Endothelial cell (in vitro differentiated cells): ENCODE measurements at regions not wholly inside any gene's neighbourhood (a gene's known extent, or its start where the extent isn't known, plus 50 kb on each side); places are given as distances from the start of the nearest gene placed in this dataset.

Source experiments
- DNase-seq: peaks from one replicate; pipeline ENCODE4 v3.0.0; 2021; ENCODE audit warnings: low spot score
- H3K27ac Mint-ChIP-seq: one replicate; pipeline ENCODE4 v1.8.0; 2021; ENCODE audit warnings: mixed read lengths, inconsistent platforms; ENCODE audit not compliant: unreplicated experiment
- H3K27me3 Mint-ChIP-seq: one replicate; pipeline ENCODE4 v1.8.0; 2021; ENCODE audit warnings: mild to moderate bottlenecking, moderate library complexity, mixed read lengths, inconsistent platforms; ENCODE audit not compliant: unreplicated experiment
- H3K36me3 Mint-ChIP-seq: one replicate; pipeline ENCODE4 v1.8.0; 2021; ENCODE audit warnings: mild to moderate bottlenecking, low read depth, mixed read lengths, inconsistent platforms; ENCODE audit not compliant: unreplicated experiment
- H3K4me1 Mint-ChIP-seq: one replicate; pipeline ENCODE4 v1.8.0; 2021; ENCODE audit warnings: mild to moderate bottlenecking, mixed read lengths, inconsistent platforms; ENCODE audit not compliant: unreplicated experiment
- H3K4me3 Mint-ChIP-seq: one replicate; pipeline ENCODE4 v1.8.0; 2021; ENCODE audit warnings: mild to moderate bottlenecking, mixed read lengths, inconsistent platforms; ENCODE audit not compliant: unreplicated experiment
- H3K9me3 Mint-ChIP-seq: one replicate; pipeline ENCODE4 v1.8.0; 2021; ENCODE audit warnings: mixed read lengths, inconsistent platforms; ENCODE audit not compliant: unreplicated experiment
- TF ChIP-seq, protein P1 (sequence below): fragments of 200-600 bp; sonication (generic); IDR thresholded peaks from one replicate; pipeline ENCODE4 v1.5.0; 2021; ENCODE audit warnings: antibody characterized with exemption; ENCODE audit not compliant: unreplicated experiment

DNA sequence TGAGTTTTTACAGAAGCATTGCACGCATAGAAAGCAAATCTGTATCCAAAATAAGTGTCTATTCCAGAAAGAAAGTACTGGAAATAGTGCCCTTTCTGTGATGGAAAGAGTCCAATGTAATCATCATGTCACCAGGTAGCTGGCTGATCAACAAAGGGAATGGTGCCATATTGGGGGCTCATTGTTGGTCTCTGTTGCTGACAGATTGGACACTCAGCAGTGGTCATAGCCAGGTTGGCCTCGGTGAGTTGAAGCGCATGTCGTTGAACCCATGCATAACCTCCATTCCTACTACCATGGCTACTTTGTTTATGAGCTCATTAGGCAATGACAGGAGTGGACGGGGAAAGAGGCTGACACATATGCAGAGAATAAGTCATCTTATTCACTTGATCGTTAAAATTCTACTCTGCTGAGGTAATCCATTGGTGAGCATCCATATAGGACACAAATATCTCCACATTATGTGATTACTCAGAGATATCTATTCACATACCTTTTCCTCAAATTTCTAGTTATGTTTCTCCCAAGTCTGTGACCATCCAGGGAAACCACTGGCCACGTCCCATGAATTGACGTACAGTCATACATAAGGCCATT lies 560.5 kb downstream of the HAO1 start:
- Mint-ChIP-seq H3K27ac (no peak overlapping the region), H3K36me3 (no peaks in the 10 kb centered on the region), H3K9me3 (no peaks in the 10 kb centered on the region), H3K27me3 (no peaks in the 10 kb centered on the region), H3K4me3 (no peak overlapping the region), H3K4me1 (no peaks in the 10 kb centered on the region)
- TF ChIP-seq, protein P1, sequence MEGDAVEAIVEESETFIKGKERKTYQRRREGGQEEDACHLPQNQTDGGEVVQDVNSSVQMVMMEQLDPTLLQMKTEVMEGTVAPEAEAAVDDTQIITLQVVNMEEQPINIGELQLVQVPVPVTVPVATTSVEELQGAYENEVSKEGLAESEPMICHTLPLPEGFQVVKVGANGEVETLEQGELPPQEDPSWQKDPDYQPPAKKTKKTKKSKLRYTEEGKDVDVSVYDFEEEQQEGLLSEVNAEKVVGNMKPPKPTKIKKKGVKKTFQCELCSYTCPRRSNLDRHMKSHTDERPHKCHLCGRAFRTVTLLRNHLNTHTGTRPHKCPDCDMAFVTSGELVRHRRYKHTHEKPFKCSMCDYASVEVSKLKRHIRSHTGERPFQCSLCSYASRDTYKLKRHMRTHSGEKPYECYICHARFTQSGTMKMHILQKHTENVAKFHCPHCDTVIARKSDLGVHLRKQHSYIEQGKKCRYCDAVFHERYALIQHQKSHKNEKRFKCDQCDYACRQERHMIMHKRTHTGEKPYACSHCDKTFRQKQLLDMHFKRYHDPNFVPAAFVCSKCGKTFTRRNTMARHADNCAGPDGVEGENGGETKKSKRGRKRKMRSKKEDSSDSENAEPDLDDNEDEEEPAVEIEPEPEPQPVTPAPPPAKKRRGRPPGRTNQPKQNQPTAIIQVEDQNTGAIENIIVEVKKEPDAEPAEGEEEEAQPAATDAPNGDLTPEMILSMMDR: no peak
- DNase-seq: no peak

GRCh38 chr20:7383216-7383615 lies 557.0 kb downstream of the HAO1 start:
- Mint-ChIP-seq H3K9me3 (no peaks in the 10 kb centered on the region), H3K4me1 (no peaks in the 10 kb centered on the region), H3K27ac (no peak overlapping the region), H3K4me3 (no peak overlapping the region), H3K36me3 (no peaks in the 10 kb centered on the region), H3K27me3 (no peaks in the 10 kb centered on the region)
- TF ChIP-seq, protein P1: no peak
- DNase-seq: no peak

GRCh38 chr20:7387638-7388193 lies 552.5 kb downstream of the HAO1 start:
- Mint-ChIP-seq H3K36me3 (no peaks in the 10 kb centered on the region), H3K27ac (no peak overlapping the region)

DNA sequence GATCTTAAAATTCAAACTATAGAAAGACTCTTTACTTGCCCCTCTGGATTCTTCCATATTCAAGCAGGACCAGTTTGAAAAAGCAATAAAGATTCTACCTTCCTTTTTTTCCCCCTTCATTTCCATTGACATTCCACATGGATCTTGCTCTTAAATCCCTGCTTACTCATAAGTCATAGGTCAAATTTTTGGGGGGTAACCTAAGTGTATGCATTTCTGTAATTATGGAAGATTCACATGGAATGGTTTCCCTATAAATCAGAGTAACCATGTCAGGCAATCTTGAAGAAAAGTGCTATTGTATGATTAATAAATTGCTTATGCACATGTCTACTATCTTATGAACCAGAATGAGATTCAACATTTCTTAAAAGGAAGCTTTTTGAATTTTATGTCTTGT lies 551.0 kb downstream of the HAO1 start:
- no peaks in the 10 kb centered on the region for H3K9me3 Mint-ChIP-seq
- no peak overlapping the region for H3K27ac Mint-ChIP-seq
- H3K4me1 Mint-ChIP-seq: no peaks in the 10 kb centered on the region
- no peak overlapping the region for H3K4me3 Mint-ChIP-seq
- no peaks in the 10 kb centered on the region for H3K36me3 Mint-ChIP-seq
- TF ChIP-seq, protein P1: no peak
- no peaks in the 10 kb centered on the region for H3K27me3 Mint-ChIP-seq
- no peak for DNase-seq

More at GRCh38 chr20:7387638-7388193, 552.5 kb downstream of the HAO1 start:
- Mint-ChIP-seq H3K9me3 (no peaks in the 10 kb centered on the region), H3K4me3 (no peak overlapping the region), H3K4me1 (no peaks in the 10 kb centered on the region), H3K27me3 (no peaks in the 10 kb centered on the region)
- TF ChIP-seq, protein P1: no peak
- DNase-seq: no peak

- no peak overlapping the region for H3K4me3 Mint-ChIP-seq
- DNase-seq: no peak
- no peak overlapping the region for H3K27ac Mint-ChIP-seq
- no peaks in the 10 kb centered on the region for H3K36me3 Mint-ChIP-seq
- no peaks in the 10 kb centered on the region for H3K4me1 Mint-ChIP-seq
- no peaks in the 10 kb centered on the region for H3K9me3 Mint-ChIP-seq
- no peaks in the 10 kb centered on the region for H3K27me3 Mint-ChIP-seq
- TF ChIP-seq, protein P1: no peak
Observed at GRCh38 chr20:7392542-7393206, 547.6 kb downstream of the HAO1 start.
